ENCODE measurements at regions not wholly inside any gene's neighbourhood (a gene's known extent, or its start where the extent isn't known, plus 50 kb on each side); places are given as distances from the start of the nearest gene placed in this dataset.

DNA sequence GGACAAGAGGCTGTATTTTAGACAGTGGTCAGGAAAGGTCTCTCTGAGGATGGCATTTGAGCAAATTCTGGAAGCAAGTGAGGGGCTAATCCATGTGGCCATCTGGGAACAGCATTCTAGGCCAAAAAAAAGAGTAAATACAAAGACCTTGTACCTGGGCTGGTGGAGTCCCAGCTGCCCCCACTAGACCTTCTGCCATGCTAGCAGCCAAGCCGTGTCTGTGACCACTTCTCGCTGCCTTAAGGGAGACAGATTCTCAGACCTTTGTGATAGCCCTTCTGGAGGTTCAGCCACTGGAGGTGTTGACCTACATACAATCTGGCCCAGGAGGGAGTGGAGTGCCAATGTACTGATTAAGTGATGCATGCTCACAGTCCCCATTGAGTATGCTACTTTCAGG lies 506.2 kb downstream of the MID1IP1 start:
- H3K27ac ChIP-seq, result no peak overlapping the region
- H3K4me3 ChIP-seq, result no peak overlapping the region
- TF ChIP-seq, protein P1, sequence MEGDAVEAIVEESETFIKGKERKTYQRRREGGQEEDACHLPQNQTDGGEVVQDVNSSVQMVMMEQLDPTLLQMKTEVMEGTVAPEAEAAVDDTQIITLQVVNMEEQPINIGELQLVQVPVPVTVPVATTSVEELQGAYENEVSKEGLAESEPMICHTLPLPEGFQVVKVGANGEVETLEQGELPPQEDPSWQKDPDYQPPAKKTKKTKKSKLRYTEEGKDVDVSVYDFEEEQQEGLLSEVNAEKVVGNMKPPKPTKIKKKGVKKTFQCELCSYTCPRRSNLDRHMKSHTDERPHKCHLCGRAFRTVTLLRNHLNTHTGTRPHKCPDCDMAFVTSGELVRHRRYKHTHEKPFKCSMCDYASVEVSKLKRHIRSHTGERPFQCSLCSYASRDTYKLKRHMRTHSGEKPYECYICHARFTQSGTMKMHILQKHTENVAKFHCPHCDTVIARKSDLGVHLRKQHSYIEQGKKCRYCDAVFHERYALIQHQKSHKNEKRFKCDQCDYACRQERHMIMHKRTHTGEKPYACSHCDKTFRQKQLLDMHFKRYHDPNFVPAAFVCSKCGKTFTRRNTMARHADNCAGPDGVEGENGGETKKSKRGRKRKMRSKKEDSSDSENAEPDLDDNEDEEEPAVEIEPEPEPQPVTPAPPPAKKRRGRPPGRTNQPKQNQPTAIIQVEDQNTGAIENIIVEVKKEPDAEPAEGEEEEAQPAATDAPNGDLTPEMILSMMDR (IDR thresholded peaks at IDR 0.05), result no peak
- DNase-seq (ENCODE audit: low spot score), result no peak

DNA sequence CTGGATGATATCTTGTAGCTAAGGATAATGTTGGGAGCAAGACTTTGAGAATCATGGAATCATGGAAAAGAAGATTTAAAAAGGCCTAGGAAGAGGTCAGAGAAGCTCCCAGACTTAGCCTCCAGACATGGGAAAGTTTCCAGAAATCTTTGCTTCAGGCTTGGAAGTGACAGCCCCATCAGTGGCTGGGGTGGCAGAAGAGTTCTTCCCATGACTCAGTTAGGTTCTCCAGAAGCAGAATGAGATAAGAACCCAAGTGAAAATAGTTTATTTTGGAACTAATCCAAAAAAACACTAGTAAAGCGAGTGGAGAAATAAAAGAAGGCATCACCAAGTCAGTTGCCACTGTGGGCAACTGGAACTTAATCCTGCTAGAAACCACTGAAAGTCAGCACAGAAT lies 506.9 kb downstream of the MID1IP1 start:
- TF ChIP-seq, protein P1 (IDR thresholded peaks at IDR 0.05), result no peak
- H3K4me3 ChIP-seq, result no peak overlapping the region

DNA sequence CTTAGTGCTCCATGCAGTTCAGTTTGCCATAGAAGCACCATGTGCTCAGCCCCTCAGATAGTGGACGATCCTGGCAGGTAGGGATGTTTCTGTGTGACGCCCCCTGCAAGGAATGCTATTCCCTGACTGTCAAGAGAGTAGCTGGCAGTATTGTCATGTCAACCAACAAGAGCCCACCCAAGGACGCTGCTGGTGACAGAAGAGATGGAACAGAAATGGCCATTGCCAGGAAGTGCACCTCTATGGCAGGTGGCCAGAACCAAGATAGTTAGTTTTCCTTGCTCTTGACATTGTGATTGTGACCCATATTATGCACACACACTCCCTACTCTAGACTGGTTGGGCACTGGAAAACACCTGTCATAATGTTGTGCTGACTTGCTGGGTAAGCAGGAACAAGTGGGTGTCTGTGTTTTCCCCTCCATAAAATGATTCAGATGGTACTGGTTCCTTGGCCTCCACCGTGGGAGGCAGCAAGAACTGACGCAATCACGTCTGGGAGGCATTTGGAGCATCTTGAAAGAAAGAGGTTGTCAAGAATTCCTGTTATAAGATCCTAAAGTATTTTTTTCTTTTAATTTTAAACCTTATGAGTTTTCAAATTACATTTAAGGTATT lies 507.9 kb downstream of the MID1IP1 start:
- Histone ChIP-seq H3K27ac (no peak overlapping the region), H3K4me3 (no peak overlapping the region)
- TF ChIP-seq, protein P1 (IDR thresholded peaks at IDR 0.05), result no peak
- DNase-seq (ENCODE audit: low spot score), result no peak

More for the DNA sequence above, 506.9 kb downstream of the MID1IP1 start:
- H3K27ac ChIP-seq, result no peak overlapping the region
- DNase-seq (ENCODE audit: low spot score), result no peak

DNA sequence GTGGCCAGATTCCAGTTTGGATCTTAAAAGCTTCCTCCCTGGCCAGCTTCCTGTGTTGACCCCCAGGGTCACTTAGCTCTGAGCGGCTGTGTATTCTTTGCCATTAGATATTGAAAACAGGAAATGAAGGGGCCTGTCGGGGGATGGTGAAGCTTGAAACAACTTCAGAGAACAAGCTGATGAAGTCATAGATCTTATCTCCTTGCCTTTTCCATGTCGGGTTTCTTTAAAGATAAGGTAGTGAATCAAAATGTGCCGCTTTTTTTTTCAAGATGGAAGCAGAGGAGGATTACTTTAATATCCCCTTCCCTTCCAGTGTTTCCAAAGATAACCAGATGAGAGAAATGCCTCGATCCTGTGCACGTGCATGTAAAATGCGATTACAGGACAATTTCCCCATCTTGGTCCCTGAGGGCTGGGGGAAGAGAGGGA lies 508.5 kb downstream of the MID1IP1 start:
- Histone ChIP-seq H3K4me3 (no peak overlapping the region), H3K27ac (no peak overlapping the region)
- TF ChIP-seq, protein P1 (IDR thresholded peaks at IDR 0.05), result no peak
- no peak for DNase-seq (ENCODE audit: low spot score)

DNA sequence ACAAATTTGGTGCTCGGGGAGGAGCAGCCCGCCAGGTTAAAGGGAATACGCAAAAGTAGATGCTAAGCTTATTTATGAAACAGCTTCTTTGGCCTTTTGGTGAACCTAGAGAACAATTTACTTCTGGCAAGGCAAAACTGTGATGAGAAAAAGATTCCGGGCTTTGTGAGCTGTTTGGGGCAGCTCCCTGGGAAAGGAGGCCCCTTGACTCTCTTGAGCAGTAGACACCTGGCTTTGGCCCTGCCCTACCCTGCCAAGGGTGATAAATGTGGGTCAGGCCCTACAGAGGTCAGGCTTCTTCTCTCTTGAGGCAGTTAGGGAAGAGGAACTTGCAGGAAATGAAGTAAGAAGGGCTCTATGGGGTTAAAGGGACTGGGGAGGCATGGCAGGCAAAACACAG lies 509.6 kb downstream of the MID1IP1 start:
- no peak overlapping the region for H3K27ac ChIP-seq
- TF ChIP-seq, protein P1 (IDR thresholded peaks at IDR 0.05), result no peak

DNA sequence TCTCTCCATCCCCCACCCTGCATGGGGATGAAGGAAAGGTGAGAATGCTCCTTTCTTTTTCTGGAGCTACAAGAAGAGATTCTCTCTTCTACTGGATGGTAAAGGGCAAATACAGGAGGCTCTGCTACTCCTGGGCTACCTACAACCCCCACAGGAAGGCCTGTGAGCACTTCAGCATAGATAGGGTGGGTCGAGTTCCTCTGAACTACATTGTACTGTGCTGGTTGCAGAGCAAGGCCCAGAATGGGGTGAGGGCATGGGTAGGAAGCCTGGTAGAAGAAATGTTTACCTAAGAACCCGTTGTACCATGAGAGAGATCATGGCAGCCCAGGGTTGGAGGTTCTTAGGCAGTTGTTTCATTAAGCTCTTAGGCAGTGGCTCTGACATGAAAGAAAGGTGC lies 510.4 kb downstream of the MID1IP1 start:
- TF ChIP-seq, protein P1 (IDR thresholded peaks at IDR 0.05), result no peak
- Histone ChIP-seq H3K27ac (no peak overlapping the region), H3K4me3 (no peak overlapping the region)
- no peak for DNase-seq (ENCODE audit: low spot score)

More for the DNA sequence above, 509.6 kb downstream of the MID1IP1 start:
- H3K4me3 ChIP-seq, result no peak overlapping the region
- no peak for DNase-seq (ENCODE audit: low spot score)

DNA sequence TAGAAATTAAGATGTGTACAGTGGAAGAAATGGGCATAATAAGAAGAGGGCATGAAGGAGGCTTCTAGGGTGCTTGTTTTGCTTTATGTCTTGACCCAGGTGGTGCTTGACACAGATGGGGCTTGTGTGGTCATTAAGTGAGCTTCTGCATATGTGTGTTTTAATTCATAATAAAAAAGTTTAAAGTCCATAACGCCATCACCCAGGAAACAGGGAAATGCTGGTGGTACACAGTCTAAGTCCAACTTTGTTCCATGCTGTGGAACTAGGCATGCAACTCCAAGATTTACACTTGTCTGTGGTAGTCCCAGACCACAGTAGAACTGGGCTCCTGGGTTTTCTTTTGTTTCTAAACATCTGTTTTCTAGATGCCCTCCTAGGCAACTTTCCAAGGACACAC lies 511.9 kb downstream of the MID1IP1 start:
- Histone ChIP-seq H3K4me3 (no peak overlapping the region), H3K27ac (no peak overlapping the region)
- DNase-seq (ENCODE audit: low spot score), result no peak
- TF ChIP-seq, protein P1 (IDR thresholded peaks at IDR 0.05), result no peak

All from coronary artery (tissue), 2 donors.